Hematopoietic multipotent progenitor cell treated with erythropoietin and hydrocortisone succinate and interleukin-3 and kit ligand, for 8 days (in vitro differentiated cells): ENCODE measurements at regions not wholly inside any gene's neighbourhood (a gene's known extent, or its start where the extent isn't known, plus 50 kb on each side); places are given as distances from the start of the nearest gene placed in this dataset.

Experiments
- DNase-seq: peaks from one replicate; pipeline ENCODE4 v3.0.0-alpha.2; 2015

DNA sequence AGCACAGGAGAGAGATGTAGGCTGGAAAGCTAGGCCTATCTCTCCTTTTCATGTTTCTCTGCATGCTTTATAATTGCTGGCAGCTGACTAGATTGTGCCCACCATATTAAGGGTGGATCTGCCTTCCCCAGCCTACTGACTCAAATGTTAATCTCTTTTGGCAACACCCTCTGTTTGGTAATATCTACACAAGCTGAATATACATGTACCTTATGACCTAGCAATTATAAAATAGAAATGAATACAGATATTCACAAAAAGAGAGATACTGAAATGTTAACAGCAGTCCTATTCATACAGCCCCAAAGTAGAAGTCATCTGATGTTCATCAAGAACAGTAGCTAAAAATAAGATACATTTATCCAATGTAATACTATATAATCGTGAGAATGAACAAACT lies 429.6 kb downstream of the EPM2A start:
- DNase-seq: no peak

DNA sequence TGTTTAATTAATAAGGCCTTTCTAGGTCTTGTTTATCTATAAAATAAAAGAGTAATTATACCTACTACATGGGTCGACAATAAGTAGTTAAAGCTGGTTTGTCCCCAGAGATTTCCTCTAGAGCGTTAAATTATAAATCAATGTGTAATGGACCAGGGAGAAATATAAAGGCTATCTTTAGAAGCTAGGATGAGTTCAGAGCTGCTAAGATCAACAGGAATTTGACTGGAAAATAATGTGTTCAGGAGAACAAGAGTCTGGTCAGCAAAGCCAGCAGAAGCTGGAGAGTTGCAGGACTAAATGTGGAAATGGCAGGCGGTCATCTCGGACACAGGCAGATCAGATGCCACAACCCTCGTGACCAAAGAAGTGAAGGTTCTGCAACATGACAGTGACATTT lies 428.8 kb downstream of the EPM2A start:
- DNase-seq: no peak

DNA sequence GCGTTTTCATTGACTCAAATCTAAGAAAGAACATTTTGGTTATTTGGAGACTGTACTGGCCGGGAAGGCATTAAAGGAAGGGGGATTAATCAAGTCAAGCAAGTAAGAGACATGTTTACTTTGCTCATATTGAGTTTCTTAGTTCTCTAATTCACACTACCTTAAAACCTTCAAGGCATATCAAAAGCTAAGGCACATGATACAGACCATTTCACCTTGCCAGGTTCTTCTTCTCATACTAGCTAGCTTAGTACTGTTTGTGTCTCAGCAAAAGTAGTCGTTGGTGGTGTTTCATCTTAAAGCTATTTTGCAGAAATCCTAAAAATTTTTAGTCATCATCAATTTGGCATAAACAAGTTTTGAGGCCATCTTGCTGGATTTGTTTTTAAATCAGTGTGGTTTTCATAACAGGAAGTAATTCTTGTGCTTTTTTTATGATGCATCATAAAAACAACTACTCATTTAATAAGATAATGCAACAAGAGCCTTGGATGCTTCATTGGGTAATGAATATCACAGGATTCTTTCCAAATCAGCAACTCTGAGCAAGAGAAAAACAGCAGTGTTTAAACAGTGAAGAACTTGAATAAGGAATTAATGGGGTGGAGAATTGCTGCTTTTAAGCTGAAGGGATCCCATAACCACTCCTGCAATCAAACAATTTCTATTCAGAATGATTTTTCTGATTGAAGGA lies 425.3 kb downstream of the EPM2A start:
- DNase-seq: no peak

DNA sequence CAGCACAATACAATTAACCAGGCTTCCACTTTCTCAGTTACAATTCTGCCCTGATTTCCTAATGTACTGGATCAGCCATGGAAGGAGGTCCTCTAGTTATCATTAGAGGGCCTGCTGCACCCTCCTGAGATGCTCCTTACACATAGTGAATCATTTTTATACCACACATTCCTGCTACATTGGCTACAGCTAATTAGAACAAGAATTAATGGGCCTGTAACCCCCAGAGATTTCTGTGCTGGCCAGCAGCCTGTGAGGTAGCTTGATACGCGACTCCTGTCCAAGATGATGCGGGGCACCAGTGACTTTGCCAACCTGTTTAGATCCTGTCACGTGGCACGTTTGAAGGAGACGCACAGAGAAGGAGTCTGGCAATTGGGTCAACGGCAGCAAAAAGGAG lies 422.8 kb downstream of the EPM2A start:
- no peak for DNase-seq

DNA sequence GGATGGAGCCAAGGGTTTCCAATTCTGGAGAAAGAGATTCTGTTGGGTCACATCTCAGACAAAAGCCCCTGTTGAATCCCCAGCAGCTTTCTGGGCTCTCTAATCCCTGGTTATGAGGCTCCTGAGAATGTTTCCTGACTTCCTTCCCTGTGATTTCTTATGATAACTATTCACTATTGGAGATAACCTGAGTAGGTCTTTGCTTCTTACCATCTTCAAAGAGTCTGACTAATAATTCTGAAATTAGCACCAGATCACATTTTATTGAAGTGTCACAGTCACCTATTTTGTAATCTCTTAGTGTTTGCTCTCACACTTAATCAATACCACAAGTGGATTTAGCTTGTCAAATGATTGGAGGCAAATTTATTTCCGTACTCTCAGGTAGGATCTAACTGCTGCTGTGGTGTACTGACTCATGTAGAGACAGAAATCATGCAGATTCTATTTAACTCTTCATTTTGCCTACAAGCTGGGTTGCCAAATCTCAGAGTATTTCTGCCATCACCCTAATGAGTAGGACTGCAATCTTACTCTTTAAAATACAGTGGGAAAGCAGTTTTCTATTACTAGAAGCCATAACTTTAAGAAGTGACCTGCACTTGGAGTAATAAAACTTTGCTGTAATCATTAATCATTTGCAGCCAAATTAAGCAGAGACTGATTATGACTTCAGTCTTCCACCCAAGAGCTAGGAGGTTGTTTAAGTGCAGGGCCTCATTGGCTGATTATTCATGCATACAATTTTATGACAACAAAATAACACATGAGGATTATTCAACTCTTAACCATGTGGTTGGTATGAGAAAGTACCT lies 422.1 kb downstream of the EPM2A start:
- no peak for DNase-seq

DNA sequence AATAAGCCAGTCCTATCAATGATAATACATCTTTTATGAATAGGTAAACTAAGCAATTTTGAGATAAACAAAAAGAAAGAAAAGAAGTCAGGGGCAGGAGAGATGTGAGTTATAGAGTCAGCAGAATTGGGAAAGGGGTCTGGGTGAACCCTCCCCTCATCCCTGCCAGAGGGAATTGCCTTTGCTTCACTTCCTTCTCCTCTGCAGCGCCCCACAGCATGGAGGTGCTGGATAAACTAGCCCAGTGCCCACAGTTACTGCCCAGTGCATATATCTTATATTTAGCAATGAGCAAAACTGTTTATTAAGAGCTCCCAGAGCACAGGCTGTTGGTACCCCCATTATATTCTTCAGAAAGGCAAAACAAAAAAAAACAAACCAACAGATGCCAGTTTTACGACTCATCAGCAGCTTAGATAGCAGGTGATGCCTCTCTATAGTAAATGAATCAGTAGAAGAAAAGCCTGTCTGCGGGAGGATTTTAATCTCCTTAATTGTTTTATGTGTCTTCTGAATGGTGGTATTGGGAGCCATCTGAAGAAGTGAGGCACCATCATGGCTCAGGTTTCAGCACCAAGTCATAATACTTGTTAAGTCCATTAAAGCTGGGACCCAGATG lies 419.2 kb downstream of the EPM2A start:
- DNase-seq: no peak

DNA sequence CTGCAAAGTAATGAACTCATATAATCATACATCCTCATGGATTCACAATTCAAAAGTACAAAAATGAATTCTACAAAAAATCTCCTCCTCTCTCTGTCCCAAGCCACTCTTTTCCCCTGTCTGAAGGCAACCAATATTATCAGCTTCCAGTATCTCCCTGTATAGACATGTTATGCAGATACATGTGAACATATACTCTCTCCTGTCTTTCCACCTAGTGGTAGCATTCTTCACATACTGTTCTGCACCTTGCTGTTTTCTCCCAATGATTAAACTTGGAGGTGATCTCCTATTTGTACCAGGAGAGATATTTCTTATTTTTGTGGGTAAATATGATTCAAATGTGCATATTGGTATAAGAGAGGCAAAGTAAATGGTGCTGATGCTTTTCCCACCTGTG lies 416.4 kb downstream of the EPM2A start:
- no peak for DNase-seq

DNA sequence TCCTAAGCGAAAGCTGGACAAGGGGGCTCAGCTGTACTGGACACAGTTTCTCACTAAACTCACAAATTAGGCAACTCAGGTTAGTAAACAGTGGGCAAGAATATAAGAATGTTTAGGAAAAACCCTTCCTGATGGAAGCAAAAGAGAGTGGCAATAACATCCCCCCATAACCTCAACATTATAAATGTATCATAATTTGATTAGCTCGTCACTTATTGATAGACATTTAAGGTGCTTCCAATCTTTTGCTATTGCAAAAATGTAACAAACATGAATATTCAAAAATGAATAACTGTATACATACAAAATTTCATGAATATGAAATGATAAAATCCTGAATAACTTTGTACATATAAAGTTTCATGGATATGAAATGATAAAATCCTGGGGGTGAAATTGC lies 415.7 kb downstream of the EPM2A start:
- no peak for DNase-seq

DNA sequence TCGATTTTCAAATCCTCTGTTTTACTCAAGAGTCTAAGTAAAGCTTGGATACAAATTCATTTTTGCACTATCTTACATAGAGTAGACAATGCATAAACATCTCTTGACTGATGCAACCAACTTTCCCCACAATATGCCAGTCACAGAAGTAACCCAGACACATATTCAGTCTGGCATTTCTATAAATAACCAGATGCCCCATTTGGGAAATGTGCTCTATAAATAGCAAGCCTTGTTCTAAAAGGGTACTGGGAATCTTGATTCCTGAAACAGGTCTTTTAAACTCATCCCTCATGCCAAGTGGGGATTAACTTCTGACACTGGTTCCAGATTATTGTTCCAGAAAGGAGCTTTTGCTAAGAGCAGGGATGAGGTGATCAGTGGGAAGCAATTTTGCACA lies 411.7 kb downstream of the EPM2A start:
- no peak for DNase-seq

DNA sequence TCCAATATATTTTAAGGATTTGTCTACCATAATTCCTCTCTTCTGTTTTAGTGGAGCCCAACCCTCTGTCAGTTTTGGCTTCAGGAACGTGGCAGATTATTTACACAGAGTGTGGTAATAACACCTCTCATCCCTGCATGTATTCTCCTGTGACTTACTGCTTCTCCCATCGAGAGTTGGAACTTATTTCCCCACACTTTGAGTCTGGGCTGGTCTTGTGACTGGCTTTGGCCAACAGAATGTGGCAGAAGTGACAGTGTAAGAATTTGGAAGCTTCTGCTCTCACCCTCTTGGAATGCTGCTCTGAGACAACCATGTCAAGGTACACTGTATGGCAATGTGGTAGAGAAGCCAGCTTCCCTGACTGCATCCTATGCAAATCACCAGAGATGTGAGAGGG lies 407.7 kb downstream of the EPM2A start:
- DNase-seq: no peak

DNA sequence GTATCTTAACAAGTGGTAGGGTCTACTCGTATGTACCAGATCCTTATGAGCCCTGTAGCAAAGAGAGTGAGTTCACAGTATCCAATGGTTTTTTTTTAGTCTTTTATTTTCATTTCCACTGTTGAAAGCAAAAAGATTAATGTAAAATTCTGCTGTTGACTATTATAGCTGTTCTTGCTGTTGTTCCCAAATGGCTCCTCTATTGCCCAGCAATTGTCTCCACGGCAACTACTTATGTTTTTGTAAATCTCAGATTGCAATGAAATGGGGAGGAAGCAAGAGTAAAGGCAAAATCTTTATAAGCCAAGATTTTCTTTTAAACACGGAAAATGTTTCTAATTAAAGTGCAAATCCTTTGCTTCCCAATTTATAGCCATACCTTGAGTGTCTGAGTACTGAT lies 406.1 kb downstream of the EPM2A start:
- no peak for DNase-seq

DNA sequence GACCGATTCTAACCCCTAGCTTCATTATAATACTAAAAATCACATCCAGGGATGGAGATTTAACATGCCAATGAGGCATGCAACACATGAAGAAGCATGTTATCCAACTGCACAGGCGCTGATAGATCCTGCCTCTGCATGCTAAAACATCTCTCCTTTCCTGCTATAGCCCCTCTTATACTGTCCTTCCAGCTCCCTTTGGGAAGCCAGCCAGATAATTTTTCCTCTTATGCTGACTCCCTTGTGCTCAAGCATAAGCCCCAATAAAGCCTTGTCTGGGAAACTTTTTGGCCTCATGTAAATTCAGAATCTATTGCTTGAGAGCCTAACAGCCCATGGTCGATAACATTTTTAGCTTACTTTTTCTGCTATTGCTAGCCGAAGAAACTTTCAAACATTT lies 404.3 kb downstream of the EPM2A start:
- DNase-seq: no peak

DNA sequence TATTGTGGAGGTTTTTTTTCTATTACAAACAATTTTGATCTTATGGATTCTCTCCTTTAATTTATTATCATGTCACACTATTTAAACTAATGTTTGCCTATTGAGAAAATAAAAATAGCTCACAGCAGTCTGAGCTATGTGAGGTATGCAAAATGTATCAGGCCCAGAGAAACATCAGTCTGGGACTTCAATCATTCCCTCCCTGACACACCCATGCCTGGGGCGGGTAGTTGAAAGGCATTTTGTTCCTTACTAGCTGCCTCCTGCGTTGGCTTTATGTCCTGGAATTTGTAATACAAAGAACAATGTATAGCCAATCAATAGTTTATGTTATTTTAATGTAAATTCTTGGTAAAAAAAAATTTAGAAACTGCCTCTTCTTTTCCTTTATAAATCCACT lies 403.3 kb downstream of the EPM2A start:
- DNase-seq: no peak

DNA sequence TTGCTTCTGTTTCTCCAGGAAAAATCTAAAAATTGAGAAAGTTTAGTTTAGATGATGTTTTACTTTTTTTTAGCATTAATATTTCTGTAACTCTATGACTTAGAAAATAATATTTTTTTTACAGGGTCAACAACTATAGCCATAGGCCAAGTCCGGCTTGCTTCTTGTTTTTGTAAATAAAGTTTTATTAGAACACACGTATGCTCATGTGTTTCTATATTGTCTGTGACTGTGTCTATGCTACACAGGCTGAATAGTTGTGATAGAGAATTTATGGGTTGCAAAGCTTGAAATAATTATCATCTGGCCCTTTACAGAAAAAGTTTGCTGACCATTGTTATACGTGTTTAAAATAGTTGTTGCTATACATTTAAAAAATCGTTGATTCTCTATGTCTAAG lies 399.2 kb downstream of the EPM2A start:
- DNase-seq: no peak

DNA sequence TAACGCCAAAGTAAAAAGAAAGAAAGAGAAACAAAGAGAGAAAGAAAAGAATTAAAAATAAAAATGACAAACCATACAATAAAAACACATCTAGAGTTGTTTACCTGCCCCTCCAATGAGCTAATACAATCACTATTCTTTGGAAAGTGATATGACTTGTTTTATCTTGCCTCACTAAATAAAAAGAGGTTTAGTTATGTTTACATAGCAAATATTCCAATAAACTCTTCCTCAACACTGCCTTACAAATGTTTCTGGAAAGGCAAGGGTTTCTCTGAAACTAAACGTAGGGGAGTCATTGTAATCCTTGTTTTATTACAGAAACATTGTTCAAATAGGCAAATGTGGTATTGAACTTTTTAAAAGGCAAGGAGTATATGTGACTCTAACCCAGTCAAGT lies 396.2 kb downstream of the EPM2A start:
- DNase-seq: no peak

DNA sequence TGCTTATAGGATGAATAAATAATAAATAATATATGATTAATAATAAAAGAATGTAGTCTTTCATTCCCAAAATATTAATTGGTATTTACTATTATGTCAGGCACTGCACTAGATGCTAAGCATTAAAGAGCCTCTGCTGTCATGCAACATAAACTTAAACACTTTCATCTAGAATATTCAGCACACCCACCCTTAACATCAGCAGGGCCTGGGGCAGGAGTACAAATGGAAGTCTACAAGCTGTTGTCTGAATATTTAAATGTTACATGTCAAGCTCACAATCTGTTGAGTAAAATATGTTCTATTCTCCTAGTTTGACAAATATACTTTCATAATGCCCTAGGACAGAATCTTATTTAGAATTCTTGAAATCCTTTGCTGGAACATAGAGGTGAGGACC lies 395.1 kb downstream of the EPM2A start:
- no peak for DNase-seq

DNA sequence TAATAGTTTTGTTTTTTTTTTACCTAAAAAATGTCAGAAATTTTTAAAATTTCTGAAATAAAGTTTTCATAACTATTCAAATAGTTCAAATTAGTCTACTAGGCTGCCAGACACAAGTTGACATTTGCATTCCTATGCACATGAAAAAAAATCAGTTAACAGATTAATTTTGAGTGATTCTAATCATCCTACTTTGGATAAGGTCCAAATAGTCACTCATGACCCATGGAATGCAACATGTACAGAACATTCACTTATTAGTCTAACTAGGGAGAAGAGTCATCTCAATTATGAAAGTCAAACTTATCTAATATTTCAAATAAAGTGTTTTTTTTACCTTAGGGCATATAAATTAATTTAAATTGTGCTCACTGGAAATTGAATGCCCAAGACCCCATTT lies 390.2 kb downstream of the EPM2A start:
- no peak for DNase-seq

DNA sequence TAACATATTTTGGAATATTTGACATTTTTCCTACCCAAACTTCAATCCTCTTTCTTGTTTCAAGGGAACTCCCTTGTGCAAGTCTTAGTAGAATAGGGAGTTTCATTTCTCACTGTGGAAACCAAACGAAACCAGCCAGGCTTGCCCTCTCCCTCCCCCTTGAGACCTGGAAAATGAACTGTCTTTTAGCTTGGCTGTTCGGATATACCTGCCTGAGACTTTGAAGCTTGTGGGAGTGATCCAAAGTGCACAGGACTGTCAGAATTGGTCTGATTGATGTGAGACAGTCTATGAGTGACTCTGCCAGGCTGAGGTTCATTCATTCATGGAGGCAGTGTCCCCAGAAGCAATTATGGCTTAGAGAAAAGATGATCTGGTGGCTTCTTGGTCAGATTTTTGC lies 388.1 kb downstream of the EPM2A start:
- no peak for DNase-seq

DNA sequence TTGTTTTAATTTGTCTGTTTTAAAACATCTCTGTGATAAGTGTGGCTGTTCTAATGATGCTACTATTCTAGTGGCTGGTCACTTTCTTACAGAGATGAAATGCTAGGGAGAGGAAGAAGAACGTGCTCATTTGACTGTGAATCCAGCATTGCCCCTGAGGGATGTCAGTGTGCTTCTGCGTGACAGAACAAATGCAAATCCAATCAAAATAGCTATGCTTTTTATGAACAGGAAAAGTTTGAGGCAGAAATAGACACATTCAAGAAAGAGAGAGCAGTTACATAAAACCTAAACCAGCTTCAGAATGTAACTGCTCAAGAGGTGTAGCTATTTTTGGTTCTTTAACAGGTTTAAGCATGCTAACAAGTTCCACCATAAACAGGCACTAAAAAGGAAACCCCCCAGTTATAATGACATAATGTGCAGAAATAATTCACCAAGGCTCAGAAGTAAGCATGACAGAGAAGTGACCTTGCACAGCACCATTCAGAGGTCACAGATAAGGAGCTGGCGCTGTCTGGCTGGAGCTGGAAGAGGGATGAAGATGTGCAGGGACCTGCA lies 385.3 kb downstream of the EPM2A start:
- no peak for DNase-seq

DNA sequence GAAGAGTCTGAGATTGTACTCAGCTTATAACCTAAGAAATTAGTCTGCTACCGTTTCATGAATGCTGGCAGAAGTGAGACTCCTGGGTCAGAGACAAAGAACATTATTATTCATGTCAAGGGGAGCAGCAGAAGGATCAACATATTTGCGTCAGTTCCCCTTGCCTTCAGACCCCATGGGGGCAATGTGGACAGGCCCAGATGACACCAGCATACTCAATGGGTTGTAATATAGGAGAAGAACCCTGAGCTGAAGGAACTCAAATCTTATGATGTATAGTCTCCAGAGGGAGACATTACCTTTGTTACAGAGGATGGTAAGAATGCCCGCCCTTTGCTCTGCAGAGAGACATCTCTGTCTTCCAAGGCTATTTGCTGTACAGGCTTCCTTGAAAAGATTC lies 384.4 kb downstream of the EPM2A start:
- no peak for DNase-seq

DNA sequence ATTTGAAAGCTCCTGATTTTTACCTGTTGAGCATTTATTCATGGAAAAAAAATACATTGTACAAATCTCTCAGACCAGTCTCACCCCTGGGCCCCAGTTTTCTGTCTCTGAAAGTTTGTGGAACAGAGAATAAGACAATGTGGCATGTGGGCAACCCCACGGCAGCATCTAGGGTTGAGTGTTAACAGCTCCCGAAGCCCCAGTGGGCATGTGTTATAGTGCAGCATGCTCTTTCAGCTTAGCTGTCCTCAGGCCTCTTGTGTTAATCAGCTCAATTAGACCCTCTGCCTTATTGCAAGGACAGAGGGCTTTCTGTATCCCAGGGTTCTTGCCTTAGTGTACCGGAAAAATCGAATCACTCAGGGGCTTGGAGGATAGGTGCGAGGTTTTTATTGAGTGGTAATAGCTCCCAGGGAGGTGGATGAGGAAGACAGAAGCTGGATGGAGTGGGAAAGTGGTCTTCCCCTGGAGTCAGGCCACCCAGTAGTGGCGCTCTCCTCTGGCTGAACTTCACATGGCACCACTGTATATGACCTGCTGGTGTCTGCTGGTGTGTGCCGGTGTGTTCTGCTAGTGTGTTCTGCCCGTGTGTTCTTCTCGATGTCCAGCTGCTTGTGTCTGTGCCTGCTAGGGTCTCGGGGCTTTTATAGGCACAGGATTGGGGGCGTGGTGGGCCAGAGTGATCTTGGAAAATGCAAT lies 382.8 kb downstream of the EPM2A start:
- no peak for DNase-seq

DNA sequence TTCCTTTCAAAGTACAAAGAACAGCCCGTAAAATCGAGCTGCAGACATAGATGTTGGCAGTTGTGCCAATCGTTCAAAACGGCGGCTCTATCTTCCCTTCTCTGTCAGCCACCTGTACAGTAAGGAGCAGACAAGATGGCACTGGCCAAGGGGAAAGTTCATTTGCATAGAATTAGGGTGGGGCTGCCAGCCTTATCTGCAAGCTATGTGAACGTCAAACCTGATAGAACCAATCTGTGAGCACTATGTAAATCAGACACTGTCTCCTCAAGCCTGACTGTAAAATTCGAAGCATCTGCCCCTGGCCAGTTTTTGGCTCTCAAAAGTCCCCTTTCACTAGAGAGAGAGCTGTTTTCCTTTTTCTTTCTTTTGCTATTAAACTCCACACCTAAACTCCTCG lies 374.5 kb downstream of the EPM2A start:
- no peak for DNase-seq

DNA sequence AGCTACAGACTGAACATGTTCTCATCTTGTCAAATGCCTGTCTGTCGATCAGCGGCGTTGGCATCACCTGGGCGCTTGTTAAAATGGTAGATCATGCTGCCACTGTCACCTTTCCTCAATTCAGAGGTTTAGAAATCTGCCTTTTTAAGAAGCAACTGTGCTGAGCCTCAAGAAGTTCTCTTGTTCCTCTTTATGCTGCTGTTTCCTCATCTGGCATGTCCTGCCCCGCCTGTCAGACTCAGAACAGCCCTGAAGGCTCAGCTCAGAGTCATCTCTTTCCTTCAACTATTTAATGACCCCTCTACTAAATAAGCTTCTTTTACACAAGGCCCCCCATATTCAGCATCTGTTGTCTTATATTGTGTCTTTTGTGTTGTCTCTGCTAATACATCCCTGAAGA lies 368.2 kb downstream of the EPM2A start:
- no peak for DNase-seq
